ENCODE measurements at regions not wholly inside any gene's neighbourhood (a gene's known extent, or its start where the extent isn't known, plus 50 kb on each side); places are given as distances from the start of the nearest gene placed in this dataset.

DNA sequence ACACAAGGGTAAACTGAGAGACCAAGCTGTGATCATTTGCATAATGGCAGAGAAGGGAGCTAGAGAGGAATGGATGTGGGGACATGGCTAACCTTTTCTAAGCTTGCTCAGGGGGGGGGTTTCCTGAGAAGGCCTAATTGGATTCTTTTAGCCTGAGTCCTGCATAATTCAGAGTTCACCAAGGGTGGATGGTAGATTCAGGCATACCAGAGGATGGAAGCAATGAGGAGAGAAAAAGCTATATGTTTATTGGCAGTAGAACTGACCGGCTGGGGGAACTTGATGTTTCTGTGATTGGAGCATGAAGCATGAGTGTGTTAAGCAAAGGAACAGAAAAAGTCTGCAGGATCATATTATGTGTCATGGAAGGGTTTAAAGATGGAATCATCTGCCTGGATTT lies 65.9 kb upstream of the KLF12 start:
- DNase-seq (ENCODE audit: low read depth, low spot score), result peak; percentile 86
- TF ChIP-seq, protein P1, sequence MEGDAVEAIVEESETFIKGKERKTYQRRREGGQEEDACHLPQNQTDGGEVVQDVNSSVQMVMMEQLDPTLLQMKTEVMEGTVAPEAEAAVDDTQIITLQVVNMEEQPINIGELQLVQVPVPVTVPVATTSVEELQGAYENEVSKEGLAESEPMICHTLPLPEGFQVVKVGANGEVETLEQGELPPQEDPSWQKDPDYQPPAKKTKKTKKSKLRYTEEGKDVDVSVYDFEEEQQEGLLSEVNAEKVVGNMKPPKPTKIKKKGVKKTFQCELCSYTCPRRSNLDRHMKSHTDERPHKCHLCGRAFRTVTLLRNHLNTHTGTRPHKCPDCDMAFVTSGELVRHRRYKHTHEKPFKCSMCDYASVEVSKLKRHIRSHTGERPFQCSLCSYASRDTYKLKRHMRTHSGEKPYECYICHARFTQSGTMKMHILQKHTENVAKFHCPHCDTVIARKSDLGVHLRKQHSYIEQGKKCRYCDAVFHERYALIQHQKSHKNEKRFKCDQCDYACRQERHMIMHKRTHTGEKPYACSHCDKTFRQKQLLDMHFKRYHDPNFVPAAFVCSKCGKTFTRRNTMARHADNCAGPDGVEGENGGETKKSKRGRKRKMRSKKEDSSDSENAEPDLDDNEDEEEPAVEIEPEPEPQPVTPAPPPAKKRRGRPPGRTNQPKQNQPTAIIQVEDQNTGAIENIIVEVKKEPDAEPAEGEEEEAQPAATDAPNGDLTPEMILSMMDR (IDR thresholded peaks at IDR 0.05; ENCODE audit: insufficient read depth, low read length, missing control alignments), result no peak
- ChIA-PET POLR2A (interaction anchor here (0.5 to 0.6 kb wide), 2 partner anchors 11 to 67 kb away, joined by 3 read pairs; no protein-coding TSS in a partner anchor), CTCF (no interaction called here)
- H3K4me3 ChIP-seq (ENCODE audit: low read depth, low read length), result no peak overlapping the region

DNA sequence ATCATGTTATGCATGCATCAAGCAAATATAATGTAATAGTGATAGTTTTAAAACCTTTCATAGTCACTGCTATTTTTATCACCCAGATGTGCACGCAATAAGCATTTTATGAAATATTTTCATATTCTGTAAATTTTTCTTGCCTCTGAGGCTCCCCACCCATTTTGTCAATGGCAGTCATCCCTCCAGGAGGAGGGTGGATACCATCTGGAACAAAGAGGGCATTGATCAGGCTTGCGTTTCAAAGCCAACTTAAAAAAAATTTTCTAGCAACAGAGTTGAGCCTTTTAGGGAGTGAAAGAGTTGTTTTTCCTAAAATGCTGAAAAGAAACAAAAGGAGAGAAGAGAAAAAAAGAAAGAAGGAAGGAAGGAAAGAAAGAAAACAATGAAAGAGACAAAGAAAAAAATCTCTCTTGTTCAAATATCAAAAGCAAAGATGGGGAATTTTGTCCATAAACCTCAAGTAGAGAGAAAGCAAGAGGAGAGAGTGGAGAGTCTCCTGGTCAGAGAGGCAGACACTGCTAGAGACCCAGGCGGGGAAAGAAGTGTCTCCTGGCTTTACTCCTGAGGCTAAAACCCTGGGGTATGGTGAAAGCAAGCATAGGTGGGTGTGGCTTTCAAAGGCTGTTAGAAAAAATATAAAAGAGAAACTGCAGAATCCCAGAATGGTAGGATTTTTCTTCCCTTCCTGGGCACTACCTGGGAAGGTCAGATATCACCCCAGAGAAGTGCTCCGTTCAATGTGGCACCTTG lies 63.6 kb upstream of the KLF12 start:
- H3K4me3 ChIP-seq (ENCODE audit: low read depth, low read length), result no peak overlapping the region
- POLR2A ChIA-PET, result no interaction called here
- TF ChIP-seq, protein P1 (IDR thresholded peaks at IDR 0.05; ENCODE audit: insufficient read depth, low read length, missing control alignments), result no peak
- CTCF ChIA-PET, result no interaction called here
- DNase-seq (ENCODE audit: low read depth, low spot score), result no peak

DNA sequence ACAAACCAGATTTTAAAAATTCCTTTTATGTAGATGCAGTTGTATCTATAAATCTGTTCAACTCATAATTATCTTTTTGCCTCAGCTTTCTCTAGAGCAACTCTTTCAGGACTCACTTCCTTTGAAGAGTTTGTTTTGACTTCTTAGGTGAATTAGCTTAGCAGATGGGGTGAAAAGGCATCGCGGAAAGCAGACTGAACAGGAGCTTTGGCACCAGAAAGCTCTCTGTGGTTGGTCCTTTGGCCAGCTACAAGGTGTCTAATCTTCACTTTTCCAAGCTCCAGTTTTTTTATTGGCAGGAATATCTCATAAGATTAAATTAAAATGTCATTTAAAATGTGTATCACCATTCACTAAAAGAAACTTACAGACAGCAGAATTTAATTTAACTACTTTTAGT lies 60.6 kb upstream of the KLF12 start:
- POLR2A ChIA-PET, result interaction anchor here (0.7 kb wide), 1 partner anchor 430 kb away, joined by 4 read pairs; no protein-coding TSS in a partner anchor
- CTCF ChIA-PET, result no interaction called here
- no peak for DNase-seq (ENCODE audit: low read depth, low spot score)
- no peak overlapping the region for H3K4me3 ChIP-seq (ENCODE audit: low read depth, low read length)
- TF ChIP-seq, protein P1 (IDR thresholded peaks at IDR 0.05; ENCODE audit: insufficient read depth, low read length, missing control alignments), result no peak

DNA sequence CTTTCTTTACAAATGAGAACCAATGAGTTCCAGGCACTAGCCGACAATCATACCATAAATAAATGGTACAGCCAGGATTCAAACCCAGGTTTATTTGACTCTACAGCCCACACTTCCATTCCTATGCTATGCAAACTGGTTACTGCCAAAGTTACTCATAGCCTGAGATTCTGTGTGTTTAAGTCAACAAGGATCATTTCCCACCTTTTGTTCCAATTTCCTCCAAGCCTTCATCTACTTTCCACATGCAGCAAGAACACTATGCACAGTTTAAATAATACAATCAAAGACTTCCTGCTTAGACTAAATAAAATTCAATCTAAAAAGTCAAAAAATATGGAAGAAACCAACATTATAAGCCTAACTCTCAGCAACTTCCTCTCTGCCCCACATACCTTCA lies 59.2 kb upstream of the KLF12 start:
- H3K4me3 ChIP-seq (ENCODE audit: low read depth, low read length), result no peak overlapping the region
- CTCF ChIA-PET, result no interaction called here
- POLR2A ChIA-PET, result no interaction called here

GRCh38 chr13:74191410-74191809 lies 57.2 kb upstream of the KLF12 start:
- ChIA-PET POLR2A (interaction anchor here (0.5 kb wide), 1 partner anchor 1494 kb away, joined by 4 read pairs; no protein-coding TSS in a partner anchor), CTCF (interaction anchor here (1.3 kb wide), 1 partner anchor 10 kb away, joined by 5 read pairs; no protein-coding TSS in a partner anchor)
- DNase-seq (ENCODE audit: low read depth, low spot score), result no peak
- H3K4me3 ChIP-seq (ENCODE audit: low read depth, low read length), result no peak overlapping the region
- TF ChIP-seq, protein P1 (IDR thresholded peaks at IDR 0.05; ENCODE audit: insufficient read depth, low read length, missing control alignments), result no peak

More for the DNA sequence above, 59.2 kb upstream of the KLF12 start:
- no peak for DNase-seq (ENCODE audit: low read depth, low spot score)
- TF ChIP-seq, protein P1 (IDR thresholded peaks at IDR 0.05; ENCODE audit: insufficient read depth, low read length, missing control alignments), result no peak

GRCh38 chr13:74190999-74191398 lies 56.8 kb upstream of the KLF12 start:
- CTCF ChIA-PET, result interaction anchor here (1.3 kb wide), 1 partner anchor 11 kb away, joined by 5 read pairs; no protein-coding TSS in a partner anchor
- no peak overlapping the region for H3K4me3 ChIP-seq (ENCODE audit: low read depth, low read length)
- TF ChIP-seq, protein P1 (IDR thresholded peaks at IDR 0.05; ENCODE audit: insufficient read depth, low read length, missing control alignments), result no peak
- POLR2A ChIA-PET, result no interaction called here
- no peak for DNase-seq (ENCODE audit: low read depth, low spot score)

Data from AG04449 (cell line).